HCT116 (cell line): ENCODE measurements at regions not wholly inside any gene's neighbourhood (a gene's known extent, or its start where the extent isn't known, plus 50 kb on each side); places are given as distances from the start of the nearest gene placed in this dataset.

Experiments used
- ATAC-seq: fragments of 200-7000 bp; cut with Tn5 transposase; 2 replicates; pipeline ENCODE4 v1.9.1; 2020; ENCODE audit warnings: mild to moderate bottlenecking, moderate library complexity
- BruUV-seq: library from RNA; stranded (reverse); fragments of 400-500 nt; replicated peaks from 2 replicates; lab custom pipeline; 2021; lab: Mats Ljungman, UMichigan
- CTCF ChIA-PET: fragments of 300-600 bp; sonication (Branson Sonifier 250); formaldehyde crosslinking; loops from one replicate; lab custom pipeline; 2021; ENCODE audit warnings: antibody characterized with exemption; lab: Charles Lee
- POLR2A ChIA-PET: fragments of 300-600, 350-600 bp; sonication (Branson Sonifier 250); formaldehyde crosslinking; loops from one replicate; lab custom pipeline; 2021; ENCODE audit warnings: antibody characterized with exemption; lab: Charles Lee
- RAD21 ChIA-PET, 2 experiments: fragments of 300-600 bp; sonication (Branson Sonifier 250); formaldehyde crosslinking; loops; one replicate each; lab custom pipeline; 2023; ENCODE audit warnings: low total read pairs in 2 of 2; ENCODE audit not compliant: uncharacterized antibody in 2 of 2, unreplicated experiment in 2 of 2, low non-redundant PET in 1 of 2; lab: Charles Lee
- DNase-seq: peaks from one replicate; pipeline ENCODE4 v3.0.0-alpha.2; 2010; ENCODE audit warnings: low read depth, low spot score
- H2AFZ ChIP-seq: fragments of 200-600 bp; shearing (Covaris generic), sonication (generic); 2 replicates; pipeline ENCODE4 v1.6.1; 2017; ENCODE audit warnings: low read depth, mixed run types, mixed read lengths, antibody characterized with exemption, low read length; ENCODE audit not compliant: poor library complexity, severe bottlenecking
- H3K27ac ChIP-seq: 2 replicates; pipeline ENCODE4 v1.5.1; 2012; ENCODE audit warnings: low read depth, low read length
- H3K27me3 ChIP-seq: fragments of 200-600 bp; sonication (generic); 2 replicates; pipeline ENCODE4 v1.6.1; 2016; ENCODE audit warnings: mixed run types, low read length, mixed read lengths; ENCODE audit not compliant: insufficient read depth
- H3K36me3 ChIP-seq, 2 experiments: fragments of 200-500 bp in 1 of 2; fragments of 200-600 bp in 1 of 2; sonication (Bioruptor generic) in 1 of 2; sonication (generic) in 1 of 2; 2 replicates each; pipeline versions ENCODE4 v1.5.1 to v1.6.1; 2014 to 2016; ENCODE audit warnings: low read length in 2 of 2, inconsistent platforms in 1 of 2, mixed read lengths in 1 of 2, mixed run types in 1 of 2; ENCODE audit not compliant: insufficient read depth in 2 of 2, control insufficient read depth in 1 of 2
- H3K4me1 ChIP-seq, 2 experiments: fragments of 200-600 bp in 1 of 2; sonication (generic) in 1 of 2; 2 replicates each; pipeline versions ENCODE4 v1.5.1 to v1.6.1; 2012 to 2017; ENCODE audit warnings: low read length in 2 of 2, inconsistent platforms in 1 of 2, mild to moderate bottlenecking in 1 of 2, mixed read lengths in 1 of 2, mixed run types in 1 of 2, moderate library complexity in 1 of 2; ENCODE audit not compliant: insufficient read depth in 2 of 2, control insufficient read depth in 1 of 2
- H3K4me2 ChIP-seq: fragments of 200-600 bp; sonication (generic); 2 replicates; pipeline ENCODE4 v1.6.1; 2017; ENCODE audit warnings: mixed run types, low read length, mixed read lengths
- H3K4me3 ChIP-seq, 2 experiments: fragments of 200-600 bp in 1 of 2; sonication (generic) in 1 of 2; replicated peaks in 1 of 2; 2 replicates each; pipeline ENCODE4 v1.5.1; 2011 to 2016; ENCODE audit warnings: low read length in 2 of 2, control low read depth in 1 of 2, low read depth in 1 of 2, mild to moderate bottlenecking in 1 of 2, mixed read lengths in 1 of 2, mixed run types in 1 of 2
- H3K79me2 ChIP-seq: fragments of 200-600 bp; sonication (generic); 2 replicates; pipeline ENCODE4 v1.6.1; 2017; ENCODE audit warnings: mild to moderate bottlenecking, mixed run types, low read length, moderate library complexity, mixed read lengths; ENCODE audit not compliant: insufficient read depth
- H3K9ac ChIP-seq: fragments of 200-600 bp; sonication (generic); 2 replicates; pipeline ENCODE4 v1.6.1; 2016; ENCODE audit warnings: low read length, mixed read lengths
- H3K9me2 ChIP-seq: fragments of 200-600 bp; sonication (generic), shearing (Covaris generic); 2 replicates; pipeline ENCODE4 v1.6.1; 2017; ENCODE audit warnings: mixed run types, mild to moderate bottlenecking, moderate library complexity; ENCODE audit not compliant: insufficient read depth
- H3K9me3 ChIP-seq, 2 experiments: fragments of 200-500 bp in 1 of 2; fragments of 200-600 bp in 1 of 2; sonication (Bioruptor generic) in 1 of 2; sonication (generic) in 1 of 2; 2 replicates each; pipeline ENCODE4 v1.6.1; 2014 to 2017; ENCODE audit warnings: low read length in 2 of 2, mixed read lengths in 2 of 2, inconsistent platforms in 1 of 2, low read depth in 1 of 2, mild to moderate bottlenecking in 1 of 2, mixed run types in 1 of 2, moderate library complexity in 1 of 2; ENCODE audit not compliant: control insufficient read depth in 1 of 2, insufficient read depth in 1 of 2
- H4K20me1 ChIP-seq: fragments of 200-600 bp; sonication (generic), shearing (Covaris generic); 2 replicates; pipeline ENCODE4 v1.6.1; 2017; ENCODE audit warnings: mixed run types, mild to moderate bottlenecking, moderate library complexity; ENCODE audit not compliant: insufficient read depth
- CBX3 ChIP-seq: IDR thresholded peaks from 2 replicates; pipeline ENCODE4 v1.6.1; 2012; ENCODE audit warnings: low read depth
- CEBPB ChIP-seq: IDR thresholded peaks from 2 replicates; pipeline ENCODE4 v1.6.1; 2012; ENCODE audit warnings: low read depth
- EGR1 ChIP-seq: IDR thresholded peaks from 2 replicates; pipeline ENCODE4 v1.6.1; 2012; ENCODE audit warnings: low read depth
- EZH2 ChIP-seq: fragments of 200-600 bp; sonication (generic); IDR thresholded peaks from 2 replicates; pipeline ENCODE4 v1.6.1; 2017; ENCODE audit warnings: antibody characterized with exemption, mixed run types
- EZH2phosphoT487 ChIP-seq: fragments of 200-600 bp; IDR thresholded peaks from 2 replicates; pipeline ENCODE4 v1.6.1; 2018; ENCODE audit warnings: antibody characterized with exemption, borderline replicate concordance
- FOSL1 ChIP-seq: IDR thresholded peaks from 2 replicates; pipeline ENCODE4 v1.6.1; 2012; ENCODE audit warnings: low read depth
- JUND ChIP-seq: IDR thresholded peaks from 2 replicates; pipeline ENCODE4 v1.6.1; 2012
- MAX ChIP-seq: IDR thresholded peaks from 2 replicates; pipeline ENCODE4 v1.6.1; 2012
- POLR2A ChIP-seq: IDR thresholded peaks from 2 replicates; pipeline ENCODE4 v1.7.0; 2011; ENCODE audit warnings: borderline replicate concordance; ENCODE audit not compliant: insufficient read depth, insufficient read length; ENCODE audit errors: extremely low read depth
- RAD21 ChIP-seq: IDR thresholded peaks from 2 replicates; pipeline ENCODE4 v1.6.1; 2012; ENCODE audit warnings: low read depth, mild to moderate bottlenecking
- SIN3A ChIP-seq: IDR thresholded peaks from 2 replicates; pipeline ENCODE4 v1.6.1; 2012; ENCODE audit warnings: low read depth
- SP1 ChIP-seq: IDR thresholded peaks from 2 replicates; pipeline ENCODE4 v1.6.1; 2012; ENCODE audit warnings: low read depth
- TCF7L2 ChIP-seq: IDR thresholded peaks from 2 replicates; pipeline ENCODE4 v1.7.0; 2011; ENCODE audit warnings: borderline replicate concordance, inconsistent platforms; ENCODE audit not compliant: insufficient read depth, insufficient read length; ENCODE audit errors: extremely low read depth
- YY1 ChIP-seq: IDR thresholded peaks from 2 replicates; pipeline ENCODE4 v1.6.1; 2011; ENCODE audit warnings: low read length, low read depth, moderate library complexity, mild to moderate bottlenecking; ENCODE audit not compliant: insufficient replicate concordance; ENCODE audit errors: extremely low read depth
- ZFX ChIP-seq: fragments of 450-650 bp; IDR thresholded peaks from 2 replicates; pipeline ENCODE4 v1.6.1; 2017
- ZNF274 ChIP-seq: fragments of 200-500 bp; sonication (Bioruptor generic); IDR thresholded peaks from 2 replicates; pipeline ENCODE4 v1.6.1; 2014; ENCODE audit warnings: mild to moderate bottlenecking, low read depth, low read length, inconsistent platforms
- intact Hi-C: fragments of 100-400 bp; cut with micrococcal nuclease; formaldehyde crosslinking; loops from 2 replicates; pipeline ENCODE4 v1.10.0; 2022
- TF ChIP-seq, protein P1 (sequence below): IDR thresholded peaks from 2 replicates; pipeline ENCODE4 v1.6.1; 2012

DNA sequence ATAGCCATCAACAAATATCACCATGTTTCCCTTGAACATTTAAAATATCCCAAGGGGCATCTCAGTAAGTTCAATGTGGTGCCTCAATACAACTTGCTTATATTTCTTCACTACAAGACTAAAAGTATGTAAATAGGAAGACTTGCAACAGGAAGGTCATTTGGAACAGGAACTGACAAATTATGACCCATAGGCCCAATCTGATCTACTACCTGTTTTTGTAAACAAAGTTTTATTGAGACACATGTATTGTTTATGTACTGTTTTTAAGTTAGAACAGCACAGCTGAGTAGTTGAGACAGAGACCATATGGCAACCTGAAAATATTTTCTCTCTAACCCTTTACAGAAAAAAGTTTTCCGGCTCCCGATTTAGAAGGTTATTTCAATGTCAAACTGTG, 154.8 kb upstream of the TFPI start:
- Histone ChIP-seq H3K9me2 (no peaks in the 10 kb centered on the region), H3K79me2 (no peaks in the 10 kb centered on the region), H3K9me3 (no peaks in the 10 kb centered on the region), H3K36me3 (no peaks in the 10 kb centered on the region), H3K4me2 (no peak overlapping the region), H3K9ac (no peak overlapping the region), H3K27ac (no peak overlapping the region), H3K4me3 (no peak overlapping the region), H3K27me3 (no peaks in the 10 kb centered on the region), H4K20me1 (no peaks in the 10 kb centered on the region), H2AFZ (no peak overlapping the region), H3K4me1 (no peaks in the 10 kb centered on the region)
- intact Hi-C loops = no loop called here
- no TSS peak for BruUV-seq
- ChIA-PET CTCF (no interaction called here), POLR2A (no interaction called here), RAD21 (no interaction called here)
- no peak for TF ChIP-seq SIN3A
- TF ChIP-seq YY1 = no peak
- no peak for TF ChIP-seq JUND
- TF ChIP-seq CBX3 = no peak
- no peak for TF ChIP-seq MAX
- no peak for TF ChIP-seq CEBPB
- no peak for TF ChIP-seq FOSL1
- no peak for TF ChIP-seq POLR2A
- TF ChIP-seq EGR1 = no peak
- TF ChIP-seq ZFX = no peak
- TF ChIP-seq EZH2phosphoT487 = no peak
- no peak for TF ChIP-seq EZH2
- no peak for TF ChIP-seq ZNF274
- TF ChIP-seq RAD21 = no peak
- TF ChIP-seq TCF7L2 = no peak
- TF ChIP-seq, protein P1, sequence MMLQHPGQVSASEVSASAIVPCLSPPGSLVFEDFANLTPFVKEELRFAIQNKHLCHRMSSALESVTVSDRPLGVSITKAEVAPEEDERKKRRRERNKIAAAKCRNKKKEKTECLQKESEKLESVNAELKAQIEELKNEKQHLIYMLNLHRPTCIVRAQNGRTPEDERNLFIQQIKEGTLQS = no peak
- TF ChIP-seq SP1 = no peak
- DNase-seq = no peak
- no peak for ATAC-seq
